RPMI8226 (cell line): ENCODE measurements at regions not wholly inside any gene's neighbourhood (a gene's known extent, or its start where the extent isn't known, plus 50 kb on each side); places are given as distances from the start of the nearest gene placed in this dataset.

ENCODE experiments used
- DNase-seq: peaks from one replicate; pipeline ENCODE4 v3.0.0-alpha.2; 2015

DNA sequence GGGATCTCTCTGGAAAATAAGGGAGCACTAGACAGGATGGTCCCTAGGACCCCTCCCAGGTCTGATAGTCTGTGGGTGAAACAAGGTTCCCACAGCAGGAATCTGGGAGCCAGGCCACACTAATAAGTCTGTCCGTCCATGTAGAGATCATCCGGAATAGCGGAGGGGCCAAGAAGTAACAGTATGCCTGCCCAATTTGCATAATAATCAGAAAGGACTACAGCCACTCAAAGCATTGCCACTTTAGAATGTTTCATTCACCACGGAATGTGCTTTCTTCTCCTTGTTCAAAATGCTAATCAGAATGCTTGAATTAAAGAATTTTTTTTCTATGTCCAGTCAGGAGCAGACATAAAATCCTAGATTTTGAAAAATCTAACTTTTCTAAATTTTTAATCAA lies 254.9 kb downstream of the ACTL7B start:
- DNase-seq = no peak

DNA sequence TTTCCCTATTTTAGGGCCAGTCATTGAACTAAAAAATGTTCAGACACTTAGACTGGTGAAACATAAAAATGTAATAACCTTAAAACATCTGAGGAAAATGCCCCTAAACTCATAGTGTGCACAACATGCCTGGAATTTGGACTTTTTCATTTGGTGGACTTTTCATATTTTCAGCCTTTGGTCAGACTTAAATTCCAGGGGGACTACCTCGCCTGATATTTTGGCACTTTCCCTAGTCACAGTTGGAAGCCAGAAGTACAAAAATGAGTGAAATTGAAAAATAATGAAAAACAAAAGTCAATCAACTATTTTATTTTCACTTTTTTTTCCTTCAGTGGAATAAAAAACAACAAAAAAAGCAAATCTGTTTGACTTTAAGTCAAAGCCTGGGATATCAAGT lies 256.2 kb downstream of the ACTL7B start:
- no peak for DNase-seq

GRCh38 chr9:108591121-108591520 lies 264.7 kb downstream of the ACTL7B start:
- DNase-seq = no peak

DNA sequence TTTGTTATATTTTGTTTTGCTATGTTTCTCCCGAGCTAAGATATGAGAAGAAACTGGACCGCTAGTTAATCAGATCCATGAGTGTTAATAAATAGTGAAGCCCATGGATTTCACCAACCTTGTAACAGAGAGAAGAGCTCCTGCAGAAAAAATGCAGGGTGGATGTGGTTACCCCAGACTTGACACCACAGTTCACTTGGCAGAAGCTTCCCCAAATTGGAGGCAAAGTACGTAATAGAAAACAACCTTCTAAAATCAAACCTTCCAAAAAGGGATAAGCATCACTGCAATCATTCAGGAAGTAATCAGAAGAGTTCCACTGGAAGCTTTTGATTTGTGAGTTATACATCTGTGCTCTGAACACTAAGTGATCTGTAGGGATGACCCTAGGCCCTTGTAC lies 267.5 kb downstream of the ACTL7B start:
- DNase-seq = no peak

DNA sequence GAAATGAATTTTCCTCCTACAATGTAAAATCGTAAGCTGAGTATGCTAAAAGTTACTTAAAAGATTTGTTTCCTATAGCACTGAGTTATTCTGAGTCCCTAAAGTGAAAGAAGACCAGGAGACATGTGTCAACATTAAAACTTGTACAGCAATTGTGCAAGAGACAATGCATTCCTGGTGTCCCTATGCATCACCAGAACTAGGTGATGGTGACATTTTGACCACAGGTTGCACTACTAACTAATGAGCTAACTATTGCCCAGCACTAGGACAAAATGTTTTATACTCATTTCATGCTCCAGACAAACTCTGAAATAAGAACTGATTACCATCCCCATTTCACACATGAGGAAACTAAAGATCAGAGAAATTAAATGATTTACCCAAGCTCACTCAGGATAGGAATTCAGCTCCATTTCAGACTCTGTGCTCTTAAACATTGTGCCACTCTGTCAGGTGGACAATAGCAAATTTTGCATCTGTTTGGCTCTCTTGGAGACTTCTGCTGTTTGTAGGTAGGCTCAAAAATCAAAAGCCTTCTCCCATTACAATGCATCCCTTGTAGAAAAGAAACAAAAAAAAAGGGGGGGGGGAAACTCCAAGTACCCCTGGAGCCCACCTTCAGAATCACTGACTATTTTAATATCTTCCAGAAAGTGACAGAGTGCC lies 269.2 kb downstream of the ACTL7B start:
- DNase-seq = no peak

DNA sequence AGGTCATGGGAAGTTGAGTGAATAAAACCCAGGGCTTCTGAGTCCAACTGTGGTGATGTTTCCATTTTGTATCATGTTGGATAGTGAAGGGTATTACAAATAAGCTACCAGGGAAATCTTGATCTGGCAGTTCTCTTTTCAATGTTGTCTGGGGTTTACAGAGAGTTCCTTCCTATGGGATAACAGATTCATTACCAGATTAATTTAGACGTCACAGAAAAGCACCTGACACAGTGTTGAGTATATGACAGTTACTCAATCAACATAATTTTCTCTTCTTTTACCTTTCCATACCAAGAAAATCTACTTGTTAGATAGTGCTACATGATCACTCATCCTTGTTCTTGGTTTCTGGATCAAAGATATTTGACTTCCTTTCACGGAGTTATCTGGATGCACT lies 270.9 kb downstream of the ACTL7B start:
- no peak for DNase-seq

GRCh38 chr9:108582726-108583125 lies 273.1 kb downstream of the ACTL7B start:
- no peak for DNase-seq

GRCh38 chr9:108579757-108580439 lies 275.9 kb downstream of the ACTL7B start:
- no peak for DNase-seq

DNA sequence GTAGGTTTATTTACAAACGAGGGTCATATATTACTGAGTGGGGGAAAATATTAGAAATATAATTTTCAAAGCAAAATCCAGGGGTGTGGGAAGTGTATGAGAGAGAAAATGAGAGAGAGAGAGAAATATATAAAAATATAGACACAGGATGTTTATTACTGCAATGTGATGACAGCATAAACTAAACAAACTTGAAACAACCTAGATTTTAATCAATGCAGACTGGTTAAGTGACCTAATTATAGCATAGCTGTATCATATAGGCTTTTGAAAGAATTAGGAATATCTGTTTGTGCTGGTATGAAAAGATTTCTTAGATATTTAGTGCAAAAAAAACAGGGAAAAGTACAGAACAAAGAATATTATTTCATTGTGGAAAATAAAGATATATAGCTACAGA lies 280.5 kb downstream of the ACTL7B start:
- DNase-seq = no peak

DNA sequence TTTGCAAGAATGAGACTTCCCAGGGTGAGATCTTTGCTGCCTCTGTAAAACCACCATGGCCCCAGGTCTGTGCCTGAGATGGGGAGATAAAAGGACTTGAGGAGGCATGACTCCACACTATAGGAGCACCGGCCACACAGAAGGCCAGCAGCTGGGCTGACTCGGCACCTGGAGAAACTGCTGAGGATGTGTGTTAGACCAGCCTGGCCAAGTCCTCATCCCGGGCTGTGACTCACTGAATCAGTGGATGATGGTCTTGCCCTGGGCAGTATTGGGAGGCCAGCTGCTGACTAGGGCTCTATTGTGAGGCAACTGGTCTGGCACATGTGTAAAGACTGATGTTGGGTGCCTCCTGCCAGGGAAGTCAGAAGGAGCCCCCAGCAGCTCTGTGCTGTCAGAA lies 286.2 kb downstream of the ACTL7B start:
- DNase-seq = no peak

DNA sequence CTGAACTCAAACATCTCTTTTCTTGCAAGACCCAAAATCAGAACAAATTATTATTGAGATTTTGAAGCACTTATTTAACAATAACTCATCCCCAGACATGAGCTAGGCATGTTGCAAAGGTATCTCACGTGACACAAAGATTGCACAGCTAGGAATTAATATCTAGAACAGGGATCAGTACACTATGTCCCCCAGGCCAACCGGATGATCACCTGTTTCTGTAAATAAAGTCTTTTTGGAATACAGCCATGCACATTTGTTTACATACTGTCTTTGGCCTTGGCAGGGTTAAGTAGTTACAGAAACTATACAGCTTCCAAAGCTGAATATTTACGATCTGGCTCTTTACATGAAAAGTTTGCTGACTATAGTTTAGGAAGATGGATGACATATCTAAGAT lies 287.7 kb downstream of the ACTL7B start:
- no peak for DNase-seq

GRCh38 chr9:108567571-108567970 lies 288.2 kb downstream of the ACTL7B start:
- DNase-seq = no peak

GRCh38 chr9:108565651-108566378 lies 290.0 kb downstream of the ACTL7B start:
- DNase-seq = peak; percentile 51

DNA sequence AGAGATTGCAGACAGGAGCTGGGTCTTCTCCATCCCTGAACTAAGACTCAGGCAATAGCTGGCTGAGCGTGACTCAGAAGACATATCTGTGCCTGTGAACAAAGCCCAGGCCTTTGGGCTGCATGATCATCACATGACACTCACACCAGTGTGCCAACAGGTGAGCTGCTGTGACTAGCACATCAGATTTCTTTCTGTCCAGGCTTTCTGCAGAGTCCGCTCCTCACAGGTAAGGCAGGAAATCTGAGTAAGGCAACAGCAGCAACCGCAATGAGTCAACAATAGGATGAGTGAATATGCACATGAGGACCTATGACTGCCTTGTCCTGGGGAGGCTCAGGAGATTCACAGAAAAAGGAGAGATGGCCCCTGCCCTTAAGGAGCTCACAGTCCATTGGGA lies 293.6 kb downstream of the ACTL7B start:
- no peak for DNase-seq

DNA sequence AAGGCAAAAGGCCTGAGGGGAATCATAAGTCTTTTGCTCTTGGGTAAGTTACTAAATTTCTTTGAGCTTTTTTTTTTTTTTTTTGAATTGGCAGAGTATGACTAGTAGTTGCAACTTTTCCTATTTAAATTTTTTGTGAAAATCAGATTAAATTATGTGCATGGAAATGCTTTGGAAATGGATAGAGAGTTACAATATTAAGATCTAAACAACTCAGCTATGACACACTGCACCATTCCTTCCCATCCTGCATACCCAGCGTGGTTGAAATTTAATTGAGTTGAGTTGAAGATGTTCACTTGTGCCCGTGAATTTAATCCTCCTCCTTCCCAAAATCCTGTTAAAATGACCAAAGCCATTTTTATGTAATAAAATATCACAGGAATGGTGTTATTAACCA lies 296.4 kb downstream of the ACTL7B start:
- no peak for DNase-seq

DNA sequence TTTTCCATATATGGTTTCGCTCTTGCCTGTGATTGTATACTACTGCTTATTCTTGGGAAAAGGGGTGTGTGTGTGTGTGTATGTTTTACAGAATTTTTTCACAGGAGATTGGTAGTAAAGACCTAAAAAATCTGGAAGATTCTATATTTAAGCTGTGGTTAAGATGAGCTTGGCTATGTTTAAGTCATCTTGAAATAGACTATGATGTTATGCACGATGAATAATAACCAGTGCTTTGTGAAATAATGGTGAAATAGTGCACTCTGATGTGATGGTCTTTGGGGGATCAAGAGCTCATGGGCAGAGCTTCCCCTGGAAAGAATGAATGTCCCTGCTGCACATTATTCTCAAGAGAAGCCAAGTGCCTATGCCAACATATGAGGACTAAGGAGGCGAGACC lies 301.0 kb downstream of the ACTL7B start:
- no peak for DNase-seq

DNA sequence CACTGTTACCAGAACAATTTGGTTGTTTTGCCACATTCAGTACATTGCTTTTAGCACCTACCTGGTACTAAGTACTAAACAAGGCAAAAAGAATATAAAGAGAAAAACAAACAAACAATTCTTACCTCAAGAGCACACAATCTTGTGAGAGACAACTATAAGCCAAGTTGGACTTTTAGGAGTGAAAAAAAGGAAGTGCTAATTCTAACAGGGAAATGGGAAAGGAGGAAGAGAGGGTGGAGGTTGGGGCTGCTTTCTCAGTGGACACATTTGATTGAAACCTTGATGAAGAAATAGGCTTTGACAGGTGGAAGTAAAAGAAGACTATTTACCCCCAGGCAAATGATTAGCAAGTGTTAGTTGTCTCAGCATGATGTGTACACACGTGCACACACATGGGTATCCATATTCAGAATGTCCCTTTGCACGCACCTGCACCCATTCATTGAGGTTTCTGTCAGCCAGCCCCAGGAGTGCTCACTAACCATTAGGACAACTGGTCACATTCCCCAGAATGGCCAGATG lies 302.6 kb downstream of the ACTL7B start:
- DNase-seq = no peak

DNA sequence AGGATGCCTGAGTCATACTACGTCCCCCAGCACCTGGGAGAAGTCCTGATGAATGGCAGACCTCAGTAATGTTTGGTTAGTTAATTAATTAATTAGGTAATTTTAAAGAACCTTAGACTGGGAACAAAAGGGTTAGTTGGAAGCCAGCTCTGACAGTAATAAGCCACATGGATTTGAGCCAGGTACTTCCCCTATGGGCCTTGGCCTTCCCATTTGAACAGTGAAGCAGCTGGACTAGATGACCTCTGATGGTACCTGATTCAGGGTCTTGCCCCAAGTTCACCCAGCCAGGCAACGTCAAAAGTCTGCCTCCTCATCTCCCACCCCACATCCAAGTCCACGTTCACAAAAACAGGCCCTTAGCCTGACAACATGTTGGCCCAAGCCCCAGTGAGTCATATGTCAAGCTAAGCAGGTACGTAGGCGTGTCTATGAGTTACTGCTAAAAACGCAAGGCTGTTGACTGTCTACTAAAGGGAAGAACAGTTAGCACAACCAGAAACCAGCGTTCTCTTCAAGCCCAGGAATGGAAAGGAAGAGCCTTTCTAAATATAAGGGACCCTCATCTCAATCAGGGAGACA lies 303.2 kb downstream of the ACTL7B start:
- DNase-seq = no peak

DNA sequence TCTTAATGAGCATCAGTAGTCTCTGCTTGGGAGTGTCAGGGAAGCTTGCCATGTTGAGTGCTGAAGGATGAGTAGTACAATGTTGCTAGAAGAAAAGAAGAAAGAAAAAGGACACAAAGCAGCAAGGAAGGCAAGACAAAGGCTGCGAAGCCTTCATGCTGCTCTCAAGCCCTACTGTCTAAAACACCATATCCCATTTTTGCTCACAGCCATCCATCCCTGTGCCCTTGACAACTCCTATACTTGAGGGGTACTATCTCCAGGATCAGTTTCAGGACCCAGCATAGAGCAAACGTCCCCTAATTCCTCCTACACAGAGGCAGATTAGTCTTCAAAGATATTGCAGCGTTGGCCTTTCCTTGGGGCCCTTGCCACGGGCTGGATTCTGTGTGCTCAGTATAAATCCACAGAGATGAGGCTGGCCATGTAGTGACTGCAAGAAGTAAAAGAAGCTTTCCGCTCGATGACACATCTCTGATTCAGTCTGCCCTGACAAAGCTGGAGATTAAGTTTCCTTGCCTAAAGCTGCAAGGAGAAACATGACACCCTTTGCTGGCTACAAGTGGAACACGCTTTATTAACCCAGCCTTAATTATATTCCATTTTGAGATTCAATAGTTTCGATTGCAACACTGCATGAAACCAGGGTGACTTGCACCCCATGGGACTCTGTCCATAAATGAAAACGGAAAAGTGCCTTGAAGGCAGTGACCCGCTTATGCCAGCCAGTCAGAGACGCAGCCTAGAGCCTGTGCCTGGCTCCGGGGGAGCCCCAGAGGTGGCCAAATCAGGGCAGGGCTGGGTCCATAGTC lies 304.6 kb downstream of the ACTL7B start:
- DNase-seq = no peak

DNA sequence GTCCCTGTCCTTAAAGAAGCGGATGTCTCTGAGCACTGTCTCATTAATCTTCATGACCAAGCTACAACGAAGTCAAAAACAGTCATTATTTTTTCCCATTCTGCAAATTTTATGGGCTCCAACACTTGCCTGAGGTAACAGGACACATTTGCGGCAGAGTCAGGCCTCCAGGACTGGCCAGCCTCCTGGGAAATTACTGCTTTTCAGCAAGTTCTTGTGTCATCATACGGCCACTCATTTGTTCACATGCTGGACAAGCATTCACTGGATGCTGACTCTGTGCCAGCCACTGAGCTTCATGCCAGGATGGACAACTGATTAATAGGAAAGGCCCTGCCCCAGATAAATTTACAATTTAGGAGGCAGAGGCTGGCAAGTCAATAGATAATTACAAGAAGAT lies 305.7 kb downstream of the ACTL7B start:
- no peak for DNase-seq

- DNase-seq = no peak
These were observed 306.6 kb downstream of the ACTL7B start for GRCh38 chr9:108549184-108549583.

DNA sequence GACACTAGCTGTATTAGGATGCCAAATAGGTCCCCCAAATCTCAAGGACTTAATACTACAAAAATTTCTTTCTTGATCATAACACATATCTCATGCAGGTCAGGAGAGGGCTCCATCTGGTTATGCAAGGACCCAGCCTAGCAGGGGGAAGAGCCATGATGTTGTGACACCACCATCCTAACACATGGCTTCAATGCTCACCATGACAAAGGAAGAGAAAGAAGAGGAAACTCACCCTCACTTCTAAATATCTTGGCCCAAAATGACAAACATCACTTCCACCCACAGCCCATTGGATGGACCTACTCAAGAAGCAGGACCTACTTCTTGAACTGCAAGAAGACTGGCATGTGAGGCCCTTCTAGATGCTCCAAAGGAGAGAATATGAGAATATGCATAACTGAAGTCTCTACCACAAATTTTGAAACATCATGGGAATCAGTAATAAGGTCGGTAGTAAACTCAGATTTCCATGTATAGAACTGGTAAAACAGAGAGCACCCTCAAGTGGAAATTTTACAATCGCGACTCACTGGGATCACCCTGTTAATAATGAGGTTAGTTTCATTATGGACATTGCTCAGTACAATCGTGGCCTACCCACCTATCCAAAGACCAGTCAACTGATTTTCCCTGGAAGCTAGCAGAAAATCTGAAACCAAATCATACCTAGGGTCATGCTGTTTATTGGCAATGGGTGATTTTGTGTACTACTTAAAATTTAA lies 308.2 kb downstream of the ACTL7B start:
- no peak for DNase-seq
